Renal pelvis (tissue), 1 donor: ENCODE measurements at regions not wholly inside any gene's neighbourhood (a gene's known extent, or its start where the extent isn't known, plus 50 kb on each side); places are given as distances from the start of the nearest gene placed in this dataset.

Experiments
- DNase-seq: peaks from one replicate; pipeline ENCODE4 v3.0.0-alpha.2; 2013

GRCh38 chr6:144335311-144335861 lies 50.3 kb downstream of the UTRN start:
- no peak for DNase-seq

GRCh38 chr6:144335914-144336313 lies 50.8 kb downstream of the UTRN start:
- no peak for DNase-seq

- DNase-seq: no peak
Measured at GRCh38 chr6:144336900-144337299, 51.8 kb downstream of the UTRN start.

- no peak for DNase-seq
Measured at GRCh38 chr6:144338474-144338873, 53.3 kb downstream of the UTRN start.

GRCh38 chr6:144338951-144339700 lies 54.0 kb downstream of the UTRN start:
- DNase-seq: no peak

- DNase-seq: no peak
Measured at GRCh38 chr6:144339859-144340452, 54.8 kb downstream of the UTRN start.

- DNase-seq: no peak
Measured at GRCh38 chr6:144340541-144341371, 55.6 kb downstream of the UTRN start.

- no peak for DNase-seq
Measured at GRCh38 chr6:144341831-144342527, 56.8 kb downstream of the UTRN start.

GRCh38 chr6:144343701-144344428 lies 58.7 kb downstream of the UTRN start:
- DNase-seq: no peak

- no peak for DNase-seq
Measured at GRCh38 chr6:144344646-144345045, 59.5 kb downstream of the UTRN start.

- DNase-seq: no peak
Measured at GRCh38 chr6:144345451-144345850, 60.3 kb downstream of the UTRN start.

- DNase-seq: no peak
Measured at GRCh38 chr6:144346719-144347447, 61.7 kb downstream of the UTRN start.

GRCh38 chr6:144347448-144347759 lies 62.3 kb downstream of the UTRN start:
- no peak for DNase-seq

GRCh38 chr6:144347933-144348332 lies 62.8 kb downstream of the UTRN start:
- DNase-seq: no peak

- DNase-seq: peak; percentile 44
Measured at GRCh38 chr6:144349690-144350527, 64.8 kb downstream of the UTRN start.

- no peak for DNase-seq
Measured at GRCh38 chr6:144350528-144350880, 65.4 kb downstream of the UTRN start.

- no peak for DNase-seq
Measured at GRCh38 chr6:144351379-144352127, 66.4 kb downstream of the UTRN start.

GRCh38 chr6:144352331-144352730 lies 67.2 kb downstream of the UTRN start:
- no peak for DNase-seq

GRCh38 chr6:144353871-144354314 lies 68.8 kb downstream of the UTRN start:
- no peak for DNase-seq
